Adrenal gland (tissue), 5 donors: ENCODE measurements at regions not wholly inside any gene's neighbourhood (a gene's known extent, or its start where the extent isn't known, plus 50 kb on each side); places are given as distances from the start of the nearest gene placed in this dataset.

ENCODE experiments used
- CTCF ChIP-seq, 6 experiments: fragments of 450-650 bp in 4 of 6; fragments of 200-600 bp in 2 of 6; sonication (generic) in 1 of 6; IDR thresholded peaks; 1 replicate in 5 of 6; 2 replicates in 1 of 6; pipeline versions ENCODE4 v1.5.1 to v1.8.0; 2016 to 2021; ENCODE audit warnings: antibody characterized with exemption in 6 of 6, mild to moderate bottlenecking in 2 of 6, moderate library complexity in 1 of 6
- POLR2A ChIP-seq, 2 donors: fragments of 450-650 bp; IDR thresholded peaks; one replicate each; pipeline ENCODE4 v1.6.1; 2017; ENCODE audit warnings: antibody characterized with exemption in 2 of 2, mild to moderate bottlenecking in 2 of 2, moderate library complexity in 1 of 2
- donor health status: DM: no; HTN: no; CAD: no.

- TF ChIP-seq CTCF (IDR thresholded peaks at IDR 0.05) (no peak), POLR2A (IDR thresholded peaks at IDR 0.05) (no peak)
These were observed 169.1 kb upstream of the RMST start for GRCh38 chr12:97293541-97293940.
